Neural progenitor cell (in vitro differentiated cells): ENCODE measurements at regions not wholly inside any gene's neighbourhood (a gene's known extent, or its start where the extent isn't known, plus 50 kb on each side); places are given as distances from the start of the nearest gene placed in this dataset.

Experiments
- CTCF ChIP-seq: fragments of 200-600 bp; sonication (generic); IDR thresholded peaks from 2 replicates; pipeline ENCODE4 v1.5.1; 2017; ENCODE audit warnings: antibody characterized with exemption, mild to moderate bottlenecking
- EZH2 ChIP-seq: fragments of 200-600 bp; sonication (generic); IDR thresholded peaks from 2 replicates; pipeline ENCODE4 v1.6.1; 2017; ENCODE audit warnings: antibody characterized with exemption, mild to moderate bottlenecking, moderate library complexity
- EZH2phosphoT487 ChIP-seq: fragments of 200-600 bp; sonication (generic); IDR thresholded peaks from 2 replicates; pipeline ENCODE4 v1.6.1; 2017; ENCODE audit warnings: antibody characterized with exemption

GRCh38 chr4:119750771-119751170, 122.2 kb upstream of the PDE5A start:
- TF ChIP-seq CTCF (no peak), EZH2 (no peak), EZH2phosphoT487 (no peak)
